GM12878 (cell line): ENCODE measurements at regions not wholly inside any gene's neighbourhood (a gene's known extent, or its start where the extent isn't known, plus 50 kb on each side); places are given as distances from the start of the nearest gene placed in this dataset.

Experiments used
- CBX3 ChIP-seq: fragments of 200-600 bp; sonication (generic); IDR thresholded peaks from 2 replicates; pipeline ENCODE4 v1.6.1; 2016; ENCODE audit warnings: low read depth, borderline replicate concordance
- KDM1A ChIP-seq: fragments of 200-600 bp; sonication (generic); IDR thresholded peaks from 2 replicates; pipeline ENCODE4 v1.6.1; 2016; ENCODE audit warnings: borderline replicate concordance
- MLLT1 ChIP-seq: fragments of 450-650 bp; IDR thresholded peaks from 2 replicates; pipeline ENCODE4 v1.6.1; 2016; ENCODE audit warnings: mild to moderate bottlenecking
- NKRF ChIP-seq: fragments of 450-650 bp; conservative IDR thresholded peaks from 2 replicates; pipeline ENCODE4 v1.6.1; 2017; ENCODE audit warnings: mild to moderate bottlenecking, moderate library complexity
- NR2F1 ChIP-seq: fragments of 450-650 bp; conservative IDR thresholded peaks from 2 replicates; pipeline ENCODE4 v1.6.1; 2017; ENCODE audit warnings: mild to moderate bottlenecking
- POLR2AphosphoS5 ChIP-seq: IDR thresholded peaks from 2 replicates; pipeline ENCODE4 v1.6.1; 2011; ENCODE audit warnings: mild to moderate bottlenecking, low read length, inconsistent platforms
- RAD21 ChIP-seq: IDR thresholded peaks from 2 replicates; pipeline ENCODE4 v1.6.1; 2011; ENCODE audit warnings: mild to moderate bottlenecking, low read depth, low read length, moderate library complexity; ENCODE audit not compliant: insufficient read depth
- SREBF2 ChIP-seq: IDR thresholded peaks from 2 replicates; pipeline ENCODE4 v1.6.1; 2012; ENCODE audit warnings: mild to moderate bottlenecking, low read length
- SUZ12 ChIP-seq: fragments of 200-600 bp; sonication (generic); IDR thresholded peaks from one replicate; pipeline ENCODE4 v1.6.1; 2018; ENCODE audit warnings: antibody characterized with exemption, mild to moderate bottlenecking; ENCODE audit not compliant: unreplicated experiment
- ZNF217 ChIP-seq: fragments of 450-650 bp; IDR thresholded peaks from 2 replicates; pipeline ENCODE4 v1.6.1; 2017; ENCODE audit warnings: antibody characterized with exemption, mild to moderate bottlenecking
- TF ChIP-seq, protein P1 (sequence below), 3 experiments: IDR thresholded peaks in 2 of 3; conservative IDR thresholded peaks in 1 of 3; 2 replicates each; pipeline ENCODE4 v1.5.1; 2011; ENCODE audit warnings: low read depth in 3 of 3, low read length in 3 of 3, mild to moderate bottlenecking in 3 of 3, control low read depth in 2 of 3, moderate library complexity in 2 of 3, inconsistent platforms in 1 of 3, mixed read lengths in 1 of 3; ENCODE audit not compliant: control insufficient read depth in 2 of 3, insufficient read depth in 1 of 3; ENCODE audit errors: extremely low read depth in 1 of 3

DNA sequence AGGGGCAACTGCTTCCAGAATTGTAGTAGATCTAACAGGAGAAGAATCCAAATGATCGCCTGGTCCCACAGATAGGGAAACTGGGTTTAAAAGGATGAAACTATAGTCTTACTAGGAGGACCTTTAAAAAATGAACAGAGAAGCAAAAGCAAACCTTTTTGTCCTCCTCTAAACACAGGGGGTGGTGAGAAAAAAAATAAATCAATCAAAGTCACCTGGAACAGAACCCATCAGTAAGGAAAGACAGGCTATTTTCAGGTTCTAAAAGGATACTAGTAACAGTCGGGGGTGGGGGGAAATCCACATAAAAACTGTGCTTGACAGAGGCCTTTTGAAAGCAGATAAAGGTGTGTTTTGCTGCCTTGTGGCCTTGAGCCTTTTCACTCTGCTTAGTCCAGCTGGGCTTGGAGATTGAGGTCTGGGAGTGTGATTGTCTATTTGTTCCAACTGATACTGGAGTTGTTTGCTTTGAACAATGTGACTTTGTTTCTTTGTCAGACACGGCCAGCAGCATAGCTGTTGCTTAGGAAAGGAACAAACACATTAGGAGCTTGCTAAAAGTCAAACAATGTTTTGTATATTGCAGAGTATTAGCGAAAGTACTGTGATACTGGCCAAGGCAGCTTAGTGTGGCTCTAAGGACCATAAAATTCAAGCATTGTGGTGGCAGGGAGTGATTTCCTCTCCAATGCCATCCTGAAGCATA lies 141.1 kb upstream of the IRF2BP2 start:
- TF ChIP-seq RAD21: no peak
- no peak for TF ChIP-seq SUZ12
- TF ChIP-seq, protein P1, sequence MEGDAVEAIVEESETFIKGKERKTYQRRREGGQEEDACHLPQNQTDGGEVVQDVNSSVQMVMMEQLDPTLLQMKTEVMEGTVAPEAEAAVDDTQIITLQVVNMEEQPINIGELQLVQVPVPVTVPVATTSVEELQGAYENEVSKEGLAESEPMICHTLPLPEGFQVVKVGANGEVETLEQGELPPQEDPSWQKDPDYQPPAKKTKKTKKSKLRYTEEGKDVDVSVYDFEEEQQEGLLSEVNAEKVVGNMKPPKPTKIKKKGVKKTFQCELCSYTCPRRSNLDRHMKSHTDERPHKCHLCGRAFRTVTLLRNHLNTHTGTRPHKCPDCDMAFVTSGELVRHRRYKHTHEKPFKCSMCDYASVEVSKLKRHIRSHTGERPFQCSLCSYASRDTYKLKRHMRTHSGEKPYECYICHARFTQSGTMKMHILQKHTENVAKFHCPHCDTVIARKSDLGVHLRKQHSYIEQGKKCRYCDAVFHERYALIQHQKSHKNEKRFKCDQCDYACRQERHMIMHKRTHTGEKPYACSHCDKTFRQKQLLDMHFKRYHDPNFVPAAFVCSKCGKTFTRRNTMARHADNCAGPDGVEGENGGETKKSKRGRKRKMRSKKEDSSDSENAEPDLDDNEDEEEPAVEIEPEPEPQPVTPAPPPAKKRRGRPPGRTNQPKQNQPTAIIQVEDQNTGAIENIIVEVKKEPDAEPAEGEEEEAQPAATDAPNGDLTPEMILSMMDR (IDR thresholded peaks at IDR 0.05 in 2 of 3, conservative IDR thresholded peaks at IDR 0.05 in 1 of 3; ENCODE audit: control insufficient read depth in 2 of 3, extremely low read depth in 1 of 3, insufficient read depth in 1 of 3, low read depth in 3 of 3, low read length in 3 of 3): no peak
- TF ChIP-seq SREBF2: no peak
- TF ChIP-seq CBX3: no peak
- no peak for TF ChIP-seq POLR2AphosphoS5
- TF ChIP-seq MLLT1: no peak
- TF ChIP-seq ZNF217: no peak
- no peak for TF ChIP-seq KDM1A
- TF ChIP-seq NKRF: no peak
- TF ChIP-seq NR2F1: no peak
